HS-27A (cell line): ENCODE measurements at regions not wholly inside any gene's neighbourhood (a gene's known extent, or its start where the extent isn't known, plus 50 kb on each side); places are given as distances from the start of the nearest gene placed in this dataset.

ENCODE experiments used
- DNase-seq: peaks from one replicate; pipeline ENCODE4 v3.0.0-alpha.2; 2012; ENCODE audit warnings: low read depth, missing footprints

DNA sequence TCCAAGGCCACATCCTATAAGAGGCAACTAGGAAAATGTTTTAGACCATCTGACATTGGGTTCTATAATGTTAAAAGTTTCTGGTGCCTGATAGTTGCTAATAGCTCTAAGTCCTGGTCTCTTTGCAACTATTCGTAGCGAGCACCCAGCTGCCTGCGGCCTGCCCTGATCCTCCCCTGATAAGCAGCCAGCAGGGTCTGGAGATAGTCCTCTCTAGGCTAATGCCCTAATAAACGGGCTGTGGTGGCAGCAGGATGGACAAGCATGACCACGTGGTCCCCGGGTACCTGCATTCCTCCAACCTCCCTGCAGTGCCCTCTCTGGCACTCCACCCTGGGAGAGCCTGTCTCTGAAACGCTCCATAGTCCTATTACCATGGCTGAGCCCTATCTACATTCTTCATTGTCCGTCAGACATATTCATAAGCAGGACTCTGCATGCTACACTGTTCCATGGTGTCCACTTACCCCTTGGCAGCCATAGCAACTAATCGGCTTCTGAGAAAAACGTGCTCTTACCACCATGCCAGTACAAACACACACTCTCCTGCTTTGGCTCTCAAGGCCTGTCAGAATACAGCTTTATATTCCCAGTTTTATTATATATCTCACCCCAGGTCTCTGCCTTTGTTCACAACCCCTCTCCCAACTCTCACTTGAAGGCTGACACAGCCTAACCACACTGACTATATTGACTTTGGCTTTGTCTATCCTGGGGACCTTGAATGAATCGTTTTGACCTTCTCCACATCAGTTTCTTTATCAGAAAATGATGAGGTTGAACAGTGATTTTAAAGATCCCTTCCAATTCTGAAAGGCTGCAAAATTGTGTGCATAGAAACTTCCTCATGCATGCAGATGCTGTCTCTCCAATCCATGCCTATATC, 49.9 kb upstream of the DAPK1 start:
- no peak for DNase-seq
